ENCODE measurements at regions not wholly inside any gene's neighbourhood (a gene's known extent, or its start where the extent isn't known, plus 50 kb on each side); places are given as distances from the start of the nearest gene placed in this dataset.

GRCh38 chr5:18495157-18495556 is 860.9 kb downstream of the TAF11L14 start:
- no peaks in the 10 kb centered on the region for H3K79me2 ChIP-seq (ENCODE audit: control insufficient read depth, insufficient read depth, low read length)
- no peaks in the 10 kb centered on the region for H3K9me3 ChIP-seq (ENCODE audit: control insufficient read depth, insufficient read depth, low read depth, low read length)
- H3K27ac ChIP-seq (ENCODE audit: insufficient read depth, low read length), result no peak overlapping the region
- no peak overlapping the region for H3K9ac ChIP-seq (ENCODE audit: insufficient read depth, low read length)
- no peak overlapping the region for H2AFZ ChIP-seq (ENCODE audit: low read length)
- H4K20me1 ChIP-seq (ENCODE audit: control insufficient read depth, extremely low read depth, insufficient read depth, low read length), result no peaks in the 10 kb centered on the region
- H3K27me3 ChIP-seq (ENCODE audit: control insufficient read depth, insufficient read depth, low read length), result no peaks in the 10 kb centered on the region
- no peak overlapping the region for H3K4me2 ChIP-seq (ENCODE audit: extremely low read depth, insufficient read depth, low read length)
- no peaks in the 10 kb centered on the region for H3K4me1 ChIP-seq (ENCODE audit: control insufficient read depth, extremely low read depth, insufficient read depth, low read length)
- no peaks in the 10 kb centered on the region for H3K36me3 ChIP-seq (ENCODE audit: control insufficient read depth, insufficient read depth, low read length)
- H3K4me3 ChIP-seq (replicated peaks in 1 of 4; ENCODE audit: control extremely low read depth in 1 of 4, insufficient read depth in 1 of 4, low read depth in 3 of 4, low read length in 4 of 4), result no peak overlapping the region
- no peak for DNase-seq (ENCODE audit: low read depth in 2 of 2)
- no peak for TF ChIP-seq CTCF (conservative IDR thresholded peaks at IDR 0.05 in 1 of 2, IDR thresholded peaks at IDR 0.05 in 1 of 2; ENCODE audit: low read depth in 1 of 2, low read length in 2 of 2)
- no peak for TF ChIP-seq EZH2 (IDR thresholded peaks at IDR 0.05; ENCODE audit: low read length, missing control alignments)

GRCh38 chr5:18496041-18496440 is 861.8 kb downstream of the TAF11L14 start:
- no peak overlapping the region for H3K9ac ChIP-seq (ENCODE audit: insufficient read depth, low read length)
- TF ChIP-seq CTCF (conservative IDR thresholded peaks at IDR 0.05 in 1 of 2, IDR thresholded peaks at IDR 0.05 in 1 of 2; ENCODE audit: low read depth in 1 of 2, low read length in 2 of 2) (no peak), EZH2 (IDR thresholded peaks at IDR 0.05; ENCODE audit: low read length, missing control alignments) (no peak)
- no peaks in the 10 kb centered on the region for H3K36me3 ChIP-seq (ENCODE audit: control insufficient read depth, insufficient read depth, low read length)
- no peaks in the 10 kb centered on the region for H4K20me1 ChIP-seq (ENCODE audit: control insufficient read depth, extremely low read depth, insufficient read depth, low read length)
- no peak for DNase-seq (ENCODE audit: low read depth in 2 of 2)
- H3K4me3 ChIP-seq (replicated peaks in 1 of 4; ENCODE audit: control extremely low read depth in 1 of 4, insufficient read depth in 1 of 4, low read depth in 3 of 4, low read length in 4 of 4), result no peak overlapping the region
- H3K9me3 ChIP-seq (ENCODE audit: control insufficient read depth, insufficient read depth, low read depth, low read length), result no peaks in the 10 kb centered on the region
- H3K79me2 ChIP-seq (ENCODE audit: control insufficient read depth, insufficient read depth, low read length), result no peaks in the 10 kb centered on the region
- no peak overlapping the region for H2AFZ ChIP-seq (ENCODE audit: low read length)
- no peak overlapping the region for H3K4me2 ChIP-seq (ENCODE audit: extremely low read depth, insufficient read depth, low read length)
- no peaks in the 10 kb centered on the region for H3K4me1 ChIP-seq (ENCODE audit: control insufficient read depth, extremely low read depth, insufficient read depth, low read length)
- H3K27me3 ChIP-seq (ENCODE audit: control insufficient read depth, insufficient read depth, low read length), result no peaks in the 10 kb centered on the region
- no peak overlapping the region for H3K27ac ChIP-seq (ENCODE audit: insufficient read depth, low read length)

GRCh38 chr5:18497089-18497488 is 862.8 kb downstream of the TAF11L14 start:
- Histone ChIP-seq H3K4me1 (ENCODE audit: control insufficient read depth, extremely low read depth, insufficient read depth, low read length) (no peaks in the 10 kb centered on the region), H3K79me2 (ENCODE audit: control insufficient read depth, insufficient read depth, low read length) (no peaks in the 10 kb centered on the region), H3K4me2 (ENCODE audit: extremely low read depth, insufficient read depth, low read length) (no peak overlapping the region), H3K36me3 (ENCODE audit: control insufficient read depth, insufficient read depth, low read length) (no peaks in the 10 kb centered on the region), H3K9ac (ENCODE audit: insufficient read depth, low read length) (no peak overlapping the region), H3K27ac (ENCODE audit: insufficient read depth, low read length) (no peak overlapping the region), H3K4me3 (replicated peaks in 1 of 4; ENCODE audit: control extremely low read depth in 1 of 4, insufficient read depth in 1 of 4, low read depth in 3 of 4, low read length in 4 of 4) (no peak overlapping the region), H4K20me1 (ENCODE audit: control insufficient read depth, extremely low read depth, insufficient read depth, low read length) (no peaks in the 10 kb centered on the region), H2AFZ (ENCODE audit: low read length) (no peak overlapping the region), H3K27me3 (ENCODE audit: control insufficient read depth, insufficient read depth, low read length) (no peaks in the 10 kb centered on the region), H3K9me3 (ENCODE audit: control insufficient read depth, insufficient read depth, low read depth, low read length) (no peaks in the 10 kb centered on the region)
- TF ChIP-seq CTCF (conservative IDR thresholded peaks at IDR 0.05 in 1 of 2, IDR thresholded peaks at IDR 0.05 in 1 of 2; ENCODE audit: low read depth in 1 of 2, low read length in 2 of 2) (no peak), EZH2 (IDR thresholded peaks at IDR 0.05; ENCODE audit: low read length, missing control alignments) (no peak)
- DNase-seq (ENCODE audit: low read depth in 2 of 2), result no peak
